ENCODE measurements at regions not wholly inside any gene's neighbourhood (a gene's known extent, or its start where the extent isn't known, plus 50 kb on each side); places are given as distances from the start of the nearest gene placed in this dataset.
"Not testable (repeated sequence)": the region's sequence is repeated elsewhere in the genome, so short reads cannot be mapped to it uniquely, and the experiment has no call there.

- DNase-seq, result no peak
Measured at GRCh38 chr6:100322886-100323285, 141.8 kb downstream of the SIM1 start.

- no peak for DNase-seq
Measured at GRCh38 chr6:100320686-100321085, 144.0 kb downstream of the SIM1 start.

GRCh38 chr6:100317031-100317430, 147.7 kb downstream of the SIM1 start:
- DNase-seq, result no peak

- no peak for DNase-seq
Measured at GRCh38 chr6:100314186-100314585, 150.5 kb downstream of the SIM1 start.

GRCh38 chr6:100311707-100312251, 152.9 kb downstream of the SIM1 start:
- no peak for DNase-seq

- no peak for DNase-seq
Measured at GRCh38 chr6:100309174-100309573, 155.5 kb downstream of the SIM1 start.

- no peak for DNase-seq
Measured at GRCh38 chr6:100307561-100307960, 157.2 kb downstream of the SIM1 start.

- DNase-seq, result no peak
Measured at GRCh38 chr6:100305209-100305869, 159.4 kb downstream of the SIM1 start.

GRCh38 chr6:100304575-100304974, 160.1 kb downstream of the SIM1 start:
- DNase-seq, result no peak

GRCh38 chr6:100301731-100302130, 163.0 kb downstream of the SIM1 start:
- no peak for DNase-seq

GRCh38 chr6:100300221-100300736, 164.4 kb downstream of the SIM1 start:
- DNase-seq, result no peak

- DNase-seq, result no peak
Measured at GRCh38 chr6:100296810-100297544, 167.7 kb downstream of the SIM1 start.

GRCh38 chr6:100295172-100295571, 169.5 kb downstream of the SIM1 start:
- not testable (repeated sequence) for DNase-seq

GRCh38 chr6:100289285-100289684, 175.4 kb downstream of the SIM1 start:
- no peak for DNase-seq

- DNase-seq, result no peak
Measured at GRCh38 chr6:100288311-100288710, 176.4 kb downstream of the SIM1 start.

- no peak for DNase-seq
Measured at GRCh38 chr6:100283285-100283684, 181.4 kb downstream of the SIM1 start.

GRCh38 chr6:100281471-100281901, 183.2 kb downstream of the SIM1 start:
- no peak for DNase-seq

GRCh38 chr6:100276311-100277057, 188.2 kb downstream of the SIM1 start:
- DNase-seq, result no peak

- no peak for DNase-seq
Measured at GRCh38 chr6:100274147-100274546, 190.6 kb downstream of the SIM1 start.

- no peak for DNase-seq
Measured at GRCh38 chr6:100271625-100272024, 193.1 kb downstream of the SIM1 start.

GRCh38 chr6:100271202-100271601, 193.5 kb downstream of the SIM1 start:
- no peak for DNase-seq

GRCh38 chr6:100269189-100269588, 195.5 kb downstream of the SIM1 start:
- no peak for DNase-seq

GRCh38 chr6:100268326-100268725, 196.4 kb downstream of the SIM1 start:
- no peak for DNase-seq
